GM19395 (cell line): ENCODE measurements at regions not wholly inside any gene's neighbourhood (a gene's known extent, or its start where the extent isn't known, plus 50 kb on each side); places are given as distances from the start of the nearest gene placed in this dataset.
"Not testable (repeated sequence)": the region's sequence is repeated elsewhere in the genome, so short reads cannot be mapped to it uniquely, and the experiment has no call there.

Experiments used
- ATAC-seq: cut with Tn5 transposase; IDR thresholded peaks from one replicate; pipeline ENCODE4 v1.9.1; 2021; ENCODE audit warnings: mild to moderate bottlenecking, moderate library complexity; ENCODE audit not compliant: unreplicated experiment

GRCh38 chr12:75812271-75813018 lies 219.1 kb downstream of the PHLDA1 start:
- ATAC-seq: no peak

GRCh38 chr12:75809746-75810145 lies 221.8 kb downstream of the PHLDA1 start:
- ATAC-seq: no peak

- ATAC-seq: no peak
Measured at GRCh38 chr12:75807494-75807893, 224.1 kb downstream of the PHLDA1 start.

DNA sequence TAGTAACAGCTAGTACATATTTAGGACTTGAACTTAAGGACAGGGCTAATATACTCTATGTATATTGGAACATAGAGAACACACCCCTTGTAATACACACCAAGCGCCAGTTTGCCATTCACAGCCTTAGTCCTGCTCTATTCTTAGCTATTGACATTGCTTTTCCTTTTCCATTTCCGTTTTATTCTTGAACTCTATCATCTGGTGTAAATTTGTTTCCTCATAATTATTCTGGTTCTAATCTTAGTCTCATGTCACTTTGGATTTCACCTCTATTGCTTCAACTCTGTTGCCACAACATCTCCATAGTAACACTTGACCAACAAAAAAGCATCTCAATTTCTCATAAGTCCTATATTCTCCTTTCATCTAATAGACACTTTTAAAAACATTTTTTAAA lies 225.7 kb downstream of the PHLDA1 start:
- no peak for ATAC-seq

GRCh38 chr12:75805320-75805719 lies 226.3 kb downstream of the PHLDA1 start:
- ATAC-seq: no peak

GRCh38 chr12:75798136-75798926 lies 233.2 kb downstream of the PHLDA1 start:
- ATAC-seq: no peak

DNA sequence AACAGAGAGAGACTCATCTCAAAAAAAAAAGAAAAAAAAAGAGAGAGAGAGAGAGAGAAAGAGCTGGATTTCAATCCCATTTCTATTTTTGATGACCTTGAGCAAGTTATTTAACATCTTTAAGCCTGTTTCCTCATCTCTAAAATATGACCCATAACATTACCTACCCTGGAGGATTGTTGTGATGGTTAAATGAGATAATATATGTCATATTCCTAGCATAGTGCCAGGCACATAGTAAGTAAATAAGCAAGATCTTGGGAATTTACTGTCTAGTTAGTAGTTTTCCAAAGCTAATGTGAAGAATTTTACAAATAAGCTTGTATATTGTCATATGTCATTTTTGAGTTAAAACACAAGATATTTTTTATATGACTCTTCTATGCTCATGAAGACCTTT lies 236.5 kb downstream of the PHLDA1 start:
- no peak for ATAC-seq

DNA sequence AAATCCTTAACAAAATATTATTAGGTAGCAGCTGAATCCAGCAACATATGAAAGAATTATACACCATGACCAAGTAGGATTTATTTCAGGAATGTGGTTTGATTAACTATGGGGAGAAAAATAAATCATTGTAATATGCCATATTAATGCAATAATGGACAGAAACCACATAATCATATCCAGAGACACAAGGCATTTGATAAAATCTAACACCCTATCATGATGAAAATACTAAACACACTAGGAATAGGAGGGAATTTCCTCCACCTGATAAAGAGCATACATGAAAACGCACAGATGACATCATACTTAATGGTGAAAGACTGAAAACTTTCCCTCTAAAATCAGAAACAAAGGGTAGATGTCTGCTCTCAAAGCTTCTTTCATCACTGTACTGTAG lies 238.9 kb downstream of the PHLDA1 start:
- ATAC-seq: no peak

GRCh38 chr12:75790219-75790618 lies 241.4 kb downstream of the PHLDA1 start:
- ATAC-seq: no peak

DNA sequence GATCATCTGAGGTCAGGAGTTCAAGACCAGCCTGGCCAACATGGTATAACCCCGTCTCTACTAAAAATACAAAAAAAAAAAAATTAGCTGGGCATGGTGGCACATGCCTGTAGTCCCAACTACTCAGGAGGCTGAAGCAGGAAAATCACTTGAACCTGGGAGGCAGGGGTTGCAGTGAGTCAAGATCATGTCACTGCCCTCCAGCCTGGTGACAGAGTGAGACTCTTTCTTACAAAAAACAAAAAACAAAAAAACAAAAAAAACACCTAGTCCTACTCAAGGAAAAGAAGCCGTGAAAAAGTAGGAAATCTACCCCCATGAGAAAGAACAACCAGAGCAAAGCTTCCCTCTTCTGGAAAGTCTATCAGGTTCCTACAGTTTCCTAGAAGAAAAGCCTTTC lies 244.4 kb downstream of the PHLDA1 start:
- not testable (repeated sequence) for ATAC-seq

GRCh38 chr12:75786070-75786469 lies 245.5 kb downstream of the PHLDA1 start:
- no peak for ATAC-seq

- no peak for ATAC-seq
Measured at GRCh38 chr12:75784591-75784990, 247.0 kb downstream of the PHLDA1 start.

DNA sequence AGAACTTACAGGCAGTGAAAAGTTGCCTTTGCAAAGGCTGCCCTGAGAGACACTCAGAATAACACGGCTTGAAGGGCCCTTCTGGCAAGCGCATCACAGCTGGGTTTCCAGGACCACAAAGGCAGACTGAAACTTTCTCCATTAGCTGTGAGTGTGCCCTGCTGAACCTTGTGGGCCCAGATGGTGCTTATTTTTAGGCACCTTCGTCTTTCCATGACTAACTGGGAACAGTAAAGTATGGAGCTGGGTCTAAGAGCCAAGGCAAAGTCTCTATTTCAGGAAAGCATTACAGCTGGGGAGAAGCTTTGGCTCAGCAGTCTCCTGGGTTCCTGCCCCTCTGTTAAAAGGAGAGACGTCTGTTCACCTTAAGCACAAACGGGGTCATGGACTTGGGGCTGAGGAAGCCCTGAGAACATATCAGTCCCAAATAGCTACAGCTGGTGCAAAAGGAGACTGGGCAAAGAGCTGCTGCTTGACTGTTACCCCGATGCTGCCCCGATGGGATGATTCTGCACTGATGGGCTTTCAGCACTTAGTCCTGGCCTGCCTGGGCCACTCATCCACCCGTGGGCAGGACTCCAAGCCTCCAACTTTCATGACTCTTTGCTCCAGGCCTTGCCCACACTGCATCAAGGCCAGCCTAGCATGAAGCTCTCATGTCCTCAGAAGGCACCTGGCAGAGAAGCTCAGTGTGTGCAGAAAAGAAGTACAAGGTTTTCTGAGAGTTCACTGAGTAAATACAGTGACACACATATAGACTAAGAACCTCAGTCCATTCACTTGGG lies 248.3 kb downstream of the PHLDA1 start:
- no peak for ATAC-seq

DNA sequence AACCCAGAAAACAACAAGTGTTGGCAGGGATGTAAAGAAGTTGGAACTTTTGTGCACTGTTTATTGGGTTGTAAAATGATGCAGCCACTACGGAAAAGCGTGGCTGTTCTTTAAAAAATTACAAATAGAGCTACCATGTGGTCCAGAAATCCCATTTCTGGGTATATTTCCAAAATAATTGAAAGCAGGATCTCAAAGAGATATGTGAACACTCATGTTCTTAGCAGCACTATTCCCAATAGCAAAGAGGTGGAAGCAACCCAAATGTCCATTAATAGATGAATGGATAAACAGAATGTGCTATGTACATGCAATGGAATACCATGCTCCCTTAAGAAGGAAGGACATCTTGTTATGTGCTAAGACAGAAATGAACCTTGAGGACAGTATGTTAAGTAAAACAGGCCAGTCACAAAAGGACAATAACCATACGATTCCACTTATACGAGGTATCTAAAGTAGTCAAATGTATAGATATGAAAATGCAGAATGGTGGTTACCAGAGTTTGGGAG lies 249.5 kb downstream of the PHLDA1 start:
- no peak for ATAC-seq

DNA sequence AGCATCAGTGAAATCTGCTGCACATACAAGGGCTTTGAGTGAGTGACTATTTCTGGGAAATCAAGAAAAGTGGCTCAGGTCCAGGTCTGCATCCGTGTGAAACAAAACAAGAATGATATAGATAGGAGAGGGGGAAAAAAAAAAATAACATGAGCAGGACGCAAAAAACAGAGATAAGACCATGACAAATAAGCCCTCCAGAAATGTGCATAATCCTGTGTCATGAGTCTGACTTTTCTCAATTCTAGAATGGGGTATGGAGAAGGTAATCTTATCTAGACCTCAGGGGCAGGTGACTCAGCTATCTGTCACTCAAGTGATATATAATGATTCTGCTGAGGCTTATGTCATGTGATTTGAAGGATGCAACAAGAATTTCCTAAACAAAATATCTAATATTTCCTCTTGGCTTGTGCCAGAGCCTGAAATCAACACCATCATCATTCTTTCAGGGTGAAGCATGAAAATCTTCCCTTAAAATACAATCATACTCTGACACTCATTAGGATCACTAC lies 250.0 kb downstream of the PHLDA1 start:
- no peak for ATAC-seq

DNA sequence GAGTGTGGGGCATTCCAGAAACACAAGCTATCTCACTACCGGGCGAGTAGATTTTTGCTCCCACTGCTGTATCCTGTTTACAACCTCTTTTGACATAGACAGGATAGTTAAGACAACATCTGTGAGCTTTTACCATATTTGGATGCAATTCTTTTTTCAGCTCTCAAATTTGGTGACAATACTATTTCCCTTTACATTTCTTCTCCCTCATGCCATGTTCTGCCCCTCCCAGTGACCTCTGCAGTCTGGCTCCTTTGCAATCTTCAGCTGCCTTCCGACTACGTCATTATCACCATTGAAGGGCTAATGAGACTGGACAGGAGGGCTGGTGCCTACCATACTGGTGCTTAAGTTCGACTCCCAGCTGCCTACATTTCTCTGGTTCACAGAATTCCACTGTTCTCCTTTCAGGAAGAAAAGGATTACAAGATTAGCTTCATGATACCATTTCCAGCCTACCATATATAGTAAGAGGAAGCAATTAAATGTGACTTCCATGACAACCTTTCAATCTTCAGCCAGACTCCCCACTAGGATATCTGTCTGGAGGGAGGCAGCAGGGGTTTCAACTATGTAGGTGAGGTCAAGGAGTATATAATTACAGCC lies 251.6 kb downstream of the PHLDA1 start:
- no peak for ATAC-seq

GRCh38 chr12:75774261-75775052 lies 257.1 kb downstream of the PHLDA1 start:
- peak; percentile 81 for ATAC-seq

DNA sequence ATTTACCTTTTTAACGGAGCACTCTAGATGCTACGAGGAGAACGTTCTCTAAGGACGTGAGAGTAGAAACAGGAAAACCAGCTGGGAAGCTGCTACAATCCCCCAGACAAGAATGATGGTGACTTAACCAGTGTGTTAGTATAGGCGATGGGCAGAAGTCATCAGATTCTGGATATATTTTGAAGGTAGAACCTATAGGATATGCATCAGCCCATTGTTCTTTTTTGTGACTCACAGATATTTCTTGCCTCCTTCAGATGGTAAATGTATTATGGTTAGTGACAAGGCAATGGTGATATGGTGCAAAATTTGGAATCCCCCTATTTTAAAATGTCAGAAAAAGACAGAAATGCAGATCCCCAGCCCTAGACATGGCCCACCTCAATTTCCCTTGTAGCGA lies 258.2 kb downstream of the PHLDA1 start:
- no peak for ATAC-seq

GRCh38 chr12:75771023-75771422 lies 259.6 kb upstream of the KRR1 start:
- ATAC-seq: no peak

- no peak for ATAC-seq
Measured at GRCh38 chr12:75767957-75768356, 256.5 kb upstream of the KRR1 start.
